ENCODE measurements at regions not wholly inside any gene's neighbourhood (a gene's known extent, or its start where the extent isn't known, plus 50 kb on each side); places are given as distances from the start of the nearest gene placed in this dataset.

- DNase-seq, result no peak
Observed at GRCh38 chr11:16685914-16686313, 52.5 kb upstream of the C11orf58 start.

- no peak for DNase-seq
Observed at GRCh38 chr11:16678466-16679116, 59.9 kb upstream of the C11orf58 start.

GRCh38 chr11:16669799-16670415, 68.5 kb upstream of the C11orf58 start:
- no peak for DNase-seq

- no peak for DNase-seq
Observed at GRCh38 chr11:16632295-16633200, 105.9 kb upstream of the C11orf58 start.

- no peak for DNase-seq
Observed at GRCh38 chr11:16630651-16631050, 107.8 kb upstream of the C11orf58 start.

GRCh38 chr11:16618431-16618830, 120.0 kb upstream of the C11orf58 start:
- DNase-seq, result no peak

GRCh38 chr11:16615480-16615879, 123.0 kb upstream of the C11orf58 start:
- no peak for DNase-seq

- DNase-seq, result peak; percentile 48
Observed at GRCh38 chr11:16613512-16614381, 124.7 kb upstream of the C11orf58 start.

- no peak for DNase-seq
Observed at GRCh38 chr11:16613262-16613511, 125.3 kb upstream of the C11orf58 start.

- no peak for DNase-seq
Observed at GRCh38 chr11:16612566-16613261, 125.7 kb upstream of the C11orf58 start.

GRCh38 chr11:16611926-16612565, 126.4 kb upstream of the C11orf58 start:
- no peak for DNase-seq

- no peak for DNase-seq
Observed at GRCh38 chr11:16611401-16611921, 127.0 kb upstream of the C11orf58 start.

- DNase-seq, result no peak
Observed at GRCh38 chr11:16610738-16611388, 127.6 kb upstream of the C11orf58 start.

- no peak for DNase-seq
Observed at GRCh38 chr11:16610213-16610737, 128.2 kb upstream of the C11orf58 start.

- no peak for DNase-seq
Observed at GRCh38 chr11:16609769-16610168, 128.7 kb upstream of the C11orf58 start.

- DNase-seq, result peak; percentile 80
Observed at GRCh38 chr11:16607675-16608644, 130.5 kb upstream of the C11orf58 start.

GRCh38 chr11:16606784-16607674, 131.4 kb upstream of the C11orf58 start:
- DNase-seq, result peak; percentile 12

Measured in NCI-H446 treated with DMSO at 0.1 percent for 48 hours (cell line).